IPS-18c (cell line): ENCODE measurements at regions not wholly inside any gene's neighbourhood (a gene's known extent, or its start where the extent isn't known, plus 50 kb on each side); places are given as distances from the start of the nearest gene placed in this dataset.

Source experiments
- H3K4me3 ChIP-seq: 2 replicates; pipeline ENCODE4 v1.7.0; 2013; ENCODE audit warnings: low read depth, mild to moderate bottlenecking, low read length, moderate library complexity; ENCODE audit not compliant: insufficient read depth
- H3K9me3 ChIP-seq: one replicate; pipeline ENCODE4 v1.6.1; 2013; ENCODE audit warnings: mild to moderate bottlenecking, low read length, moderate library complexity; ENCODE audit not compliant: control insufficient read depth, insufficient read depth

DNA sequence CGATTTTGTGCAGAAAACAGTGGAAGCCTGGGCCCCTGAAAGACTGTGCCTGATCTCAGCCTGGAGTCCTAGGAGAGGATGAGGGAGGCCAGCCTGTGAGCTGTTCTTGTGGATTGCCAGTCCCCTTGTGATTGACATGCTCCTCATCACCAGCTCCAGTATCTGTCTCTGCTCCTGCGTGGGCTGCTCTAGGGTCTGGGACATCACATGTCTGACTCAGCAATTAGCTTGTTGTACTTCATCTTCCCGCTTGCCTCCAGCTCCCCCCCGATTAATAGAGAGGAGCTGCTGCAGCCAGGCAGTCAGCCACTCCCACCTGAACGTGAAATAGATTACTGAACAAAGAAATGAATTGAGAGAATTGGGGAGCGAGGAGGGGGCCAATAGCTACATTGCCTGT lies 99.6 kb upstream of the TBX20 start:
- peaks cover 2% of the 10 kb centered on the region for H3K9me3 ChIP-seq
- no peak overlapping the region for H3K4me3 ChIP-seq

DNA sequence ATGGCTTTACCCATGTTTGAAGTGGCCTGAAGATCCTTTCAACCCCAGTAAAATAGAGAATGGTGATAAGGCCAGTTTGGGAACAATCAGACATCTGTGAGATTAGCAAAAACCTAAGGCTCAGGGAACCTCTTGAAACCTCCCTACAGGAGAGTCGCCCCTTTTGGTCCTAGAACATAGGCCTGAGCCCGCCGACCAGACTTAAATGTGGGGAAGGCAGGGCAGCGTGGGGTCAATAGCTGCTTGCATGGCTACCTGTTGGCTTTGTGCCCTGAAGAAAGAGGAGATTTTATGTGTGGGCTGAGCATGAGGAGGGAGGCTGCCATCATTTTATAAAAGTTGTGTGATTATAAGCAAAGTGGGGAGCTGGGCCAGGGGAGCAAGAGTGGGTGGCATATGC lies 97.6 kb upstream of the TBX20 start:
- Histone ChIP-seq H3K4me3 (no peak overlapping the region), H3K9me3 (peaks cover 2% of the 10 kb centered on the region)

DNA sequence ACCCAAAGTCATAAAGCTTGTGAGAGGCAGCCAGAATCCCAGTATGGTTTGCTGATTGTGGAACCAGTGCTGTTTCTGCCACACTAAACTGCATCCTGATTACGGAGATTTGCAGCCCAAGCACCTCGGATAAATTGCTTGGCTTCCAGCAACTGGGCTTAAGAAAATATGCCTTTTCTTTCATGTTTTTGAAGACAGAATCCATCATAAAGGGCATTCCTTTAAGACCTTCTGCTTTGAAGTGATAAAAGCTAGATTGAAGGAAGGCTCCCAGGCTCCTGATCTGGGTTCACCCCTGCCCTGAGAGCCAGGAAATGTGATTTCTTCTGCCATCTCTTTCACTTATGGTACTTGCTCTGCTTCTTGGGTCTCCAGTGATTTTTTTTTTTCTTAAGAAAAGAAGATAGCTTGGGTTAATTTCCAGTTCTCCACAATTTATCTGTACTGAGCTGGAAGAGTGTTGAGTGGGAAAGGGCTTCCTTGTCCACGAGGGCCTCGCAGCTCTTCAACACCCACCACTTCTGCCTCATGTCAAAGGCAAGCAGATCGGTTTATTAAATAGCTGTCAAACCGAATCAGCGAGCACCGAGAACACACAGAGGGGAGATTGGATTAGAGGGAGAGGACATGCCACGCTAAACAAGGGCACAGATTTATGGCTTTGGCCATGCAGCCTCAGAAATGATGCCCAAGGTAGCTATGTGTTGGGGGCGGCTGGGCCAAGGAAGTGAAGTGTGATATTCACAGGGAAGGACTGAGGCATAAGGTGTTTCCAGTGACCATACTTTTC lies 94.9 kb upstream of the TBX20 start:
- no peak overlapping the region for H3K4me3 ChIP-seq
- H3K9me3 ChIP-seq, result peaks cover 2% of the 10 kb centered on the region

DNA sequence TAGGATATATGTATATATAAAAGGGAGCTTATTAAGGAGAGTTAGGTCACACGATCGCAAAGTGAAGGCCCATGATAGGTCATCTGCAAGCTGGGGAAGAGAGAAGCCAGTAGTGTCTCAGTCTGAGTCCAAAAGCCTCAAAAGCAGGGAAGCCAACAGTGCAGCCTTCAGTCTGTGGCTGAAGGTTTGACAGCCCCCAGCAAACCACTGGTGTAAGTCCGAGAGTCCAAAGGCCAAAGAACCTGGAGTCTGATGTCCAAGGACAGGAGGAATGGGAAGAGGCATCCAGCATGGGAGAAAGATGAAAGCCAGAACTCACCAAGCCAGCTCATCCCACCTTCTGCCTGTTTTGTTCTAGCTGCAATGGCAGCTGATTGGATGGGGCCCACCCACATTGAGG lies 88.9 kb upstream of the TBX20 start:
- Histone ChIP-seq H3K9me3 (no peaks in the 10 kb centered on the region), H3K4me3 (no peak overlapping the region)

DNA sequence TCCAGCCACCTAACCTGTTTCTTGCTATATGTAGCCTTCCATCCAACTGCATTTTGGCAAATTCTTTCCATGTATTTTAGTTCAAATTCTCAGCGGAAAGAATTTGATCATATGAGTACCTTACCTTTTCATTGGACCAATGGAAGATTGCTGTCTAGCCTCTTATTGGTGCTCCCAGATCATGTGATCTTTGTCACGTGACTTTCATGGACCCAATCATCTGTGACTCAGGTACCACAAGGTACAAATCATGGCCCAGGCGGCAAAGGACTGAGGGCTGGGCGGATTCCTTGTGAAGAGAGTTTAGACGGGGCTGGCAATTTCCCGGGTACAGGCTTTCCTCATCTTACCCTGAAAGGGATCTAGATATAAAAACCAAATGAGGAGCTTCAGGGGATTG lies 85.9 kb upstream of the TBX20 start:
- Histone ChIP-seq H3K4me3 (no peak overlapping the region), H3K9me3 (no peaks in the 10 kb centered on the region)

DNA sequence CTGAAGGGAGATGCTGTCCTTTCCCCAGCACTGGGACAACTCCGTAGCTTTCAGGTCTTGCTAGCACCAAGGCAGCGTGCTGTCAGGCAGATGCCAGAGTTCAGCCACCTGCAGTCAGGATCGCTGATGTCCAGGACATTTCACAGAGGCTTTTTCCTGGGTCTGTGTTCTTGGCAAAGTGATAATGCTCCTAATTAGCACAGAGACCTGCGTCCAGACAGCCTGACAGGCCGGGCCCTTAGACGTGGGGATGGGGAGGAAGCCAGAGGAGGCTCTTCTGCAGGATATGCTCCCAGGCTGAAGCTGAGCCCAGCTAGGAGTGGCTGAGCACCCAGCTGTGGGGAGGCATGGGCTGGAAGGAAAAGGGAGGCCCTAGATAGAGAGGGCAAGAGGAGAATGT lies 82.5 kb upstream of the TBX20 start:
- no peak overlapping the region for H3K4me3 ChIP-seq
- H3K9me3 ChIP-seq, result peaks cover 2% of the 10 kb centered on the region

DNA sequence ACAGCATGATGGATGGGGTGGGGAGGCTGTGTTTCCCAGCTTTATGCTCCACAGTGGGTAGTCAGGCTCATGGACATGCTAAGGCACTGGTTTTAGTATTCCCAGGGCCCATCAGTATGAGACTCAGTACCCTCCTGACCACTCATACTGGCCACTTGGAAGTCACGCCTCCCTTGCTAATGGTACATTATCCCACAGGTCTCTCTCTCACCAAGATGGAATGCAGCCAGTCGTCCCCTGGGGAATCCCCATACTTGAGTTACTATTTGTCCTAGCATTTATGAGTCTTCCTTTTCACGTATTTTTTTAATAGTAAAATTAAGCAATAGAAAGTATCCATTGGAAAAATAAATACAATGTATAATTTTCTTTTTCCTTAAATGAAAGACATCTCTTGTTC lies 80.6 kb upstream of the TBX20 start:
- no peak overlapping the region for H3K4me3 ChIP-seq
- H3K9me3 ChIP-seq, result peaks cover 5% of the 10 kb centered on the region

DNA sequence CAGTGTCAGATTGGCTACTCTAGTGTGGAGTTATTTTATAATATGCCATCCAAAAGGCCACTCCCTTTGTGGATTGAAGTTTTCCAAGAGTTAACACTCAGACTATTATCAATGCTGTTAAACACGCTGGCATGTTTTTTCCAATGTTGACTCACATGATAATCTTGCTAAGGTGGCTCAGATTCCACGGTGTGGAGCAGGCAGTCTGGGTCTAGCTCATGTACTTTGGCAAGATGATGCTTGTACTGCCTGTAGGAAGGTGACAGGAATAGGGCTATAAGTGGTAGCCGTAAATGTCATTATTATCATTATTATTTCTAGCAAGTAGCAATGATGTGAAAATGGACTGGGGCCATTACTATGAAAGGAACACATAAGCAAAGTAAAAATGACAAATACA lies 79.4 kb upstream of the TBX20 start:
- H3K4me3 ChIP-seq, result no peak overlapping the region
- H3K9me3 ChIP-seq, result peaks cover 5% of the 10 kb centered on the region

DNA sequence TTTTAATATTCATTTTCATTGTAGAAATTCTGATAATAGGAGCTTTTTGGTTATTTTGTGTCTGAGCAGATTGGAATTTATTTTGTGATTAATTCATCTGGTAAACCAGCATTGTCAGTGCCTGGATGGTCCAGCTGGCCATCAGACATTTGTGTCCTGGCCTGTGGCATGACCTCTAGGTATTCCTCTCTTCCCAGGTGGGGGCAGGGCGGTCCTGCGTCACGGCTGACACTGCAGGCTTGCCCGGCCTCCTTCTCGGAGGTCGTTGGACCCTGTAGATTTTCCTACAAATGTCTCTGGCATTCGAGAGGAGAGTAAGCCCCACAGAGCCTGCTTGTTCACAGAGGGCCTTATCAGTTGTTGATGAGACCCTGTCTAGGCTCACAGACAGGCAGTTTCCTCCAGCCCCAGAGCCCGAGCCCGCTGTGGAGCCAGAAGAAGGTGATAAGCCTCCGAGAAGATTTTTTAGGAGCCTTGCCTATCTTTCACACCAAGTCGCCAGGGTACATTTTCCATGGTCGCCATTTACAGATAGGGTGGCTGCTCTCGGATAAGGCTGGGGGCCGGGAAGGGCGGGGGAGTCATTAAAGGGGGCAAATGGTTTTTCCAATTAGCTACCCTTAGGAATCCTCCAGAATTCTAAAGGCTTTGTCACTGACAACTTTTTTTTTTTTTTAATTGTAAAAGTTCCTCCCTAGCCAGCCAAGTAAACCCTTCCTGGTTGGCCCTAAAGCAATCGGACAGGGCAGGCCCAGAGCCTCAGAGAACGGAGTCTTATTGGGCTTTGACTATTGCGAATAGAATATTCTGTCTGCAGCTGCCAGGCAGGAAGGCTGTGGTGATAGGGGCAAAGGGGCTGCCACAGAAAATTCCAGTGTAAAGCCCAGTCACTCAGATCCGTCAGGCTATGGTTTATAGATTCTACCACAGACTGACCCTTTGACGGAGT lies 78.1 kb upstream of the TBX20 start:
- Histone ChIP-seq H3K4me3 (no peak overlapping the region), H3K9me3 (peaks cover 5% of the 10 kb centered on the region)

DNA sequence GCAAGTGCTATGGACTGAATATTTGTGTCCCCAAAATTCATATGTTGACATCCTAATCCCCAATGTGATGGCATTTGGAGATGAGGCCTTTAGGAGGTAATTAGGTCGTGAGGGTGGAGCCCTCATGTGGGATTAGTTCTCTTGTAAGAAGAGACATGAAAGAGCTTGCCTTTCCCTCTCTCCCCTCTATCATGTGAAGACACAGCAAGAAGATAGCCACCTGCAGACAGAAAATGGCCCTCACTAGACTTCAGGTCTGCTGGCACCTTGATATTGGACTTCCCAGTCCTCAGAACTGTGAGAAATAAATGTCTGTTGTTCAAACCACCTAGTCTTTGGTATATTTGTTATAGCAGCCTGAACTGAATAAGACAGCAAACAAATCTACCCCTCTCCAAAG lies 75.1 kb upstream of the TBX20 start:
- peaks cover 5% of the 10 kb centered on the region for H3K9me3 ChIP-seq
- H3K4me3 ChIP-seq, result no peak overlapping the region

DNA sequence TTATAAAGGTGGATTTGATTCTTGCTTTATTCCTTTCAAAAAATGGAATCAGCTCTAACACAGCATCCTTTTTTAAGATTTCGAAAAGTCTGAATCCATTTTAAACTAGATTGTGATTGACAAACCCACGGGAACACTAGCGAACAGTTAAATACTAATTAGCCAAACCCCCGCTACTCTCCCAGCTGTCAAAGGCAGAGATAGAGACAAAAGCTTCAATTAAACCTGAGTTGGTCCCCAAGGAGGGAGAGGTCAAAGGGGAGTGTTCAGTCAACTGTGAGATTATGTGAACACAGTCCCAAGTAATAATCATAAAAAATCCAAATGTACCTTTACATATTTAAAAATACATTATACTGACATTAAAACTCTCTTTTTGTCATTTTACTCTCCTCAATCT lies 65.7 kb upstream of the TBX20 start:
- Histone ChIP-seq H3K4me3 (no peak overlapping the region), H3K9me3 (peaks cover 2% of the 10 kb centered on the region)

DNA sequence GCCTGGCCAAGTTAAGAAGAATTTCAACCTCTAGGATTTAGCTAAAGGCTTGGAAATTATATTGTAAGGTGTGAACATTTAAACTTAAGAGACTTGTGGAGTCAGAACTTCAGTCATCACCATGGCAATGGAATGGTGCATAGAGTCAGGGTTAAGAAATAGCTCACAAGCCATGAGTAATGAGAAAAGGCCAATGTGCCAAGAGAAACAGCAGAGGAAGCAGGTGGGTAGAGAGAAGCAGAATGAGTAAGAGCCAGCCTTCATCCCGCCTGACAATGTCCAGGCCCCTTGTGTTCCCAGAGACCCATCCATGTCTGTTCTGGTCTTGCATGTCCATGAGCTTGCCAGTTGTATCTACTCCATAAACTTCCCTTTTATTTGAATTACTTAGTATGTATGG lies 62.6 kb upstream of the TBX20 start:
- H3K4me3 ChIP-seq, result no peak overlapping the region
- peaks cover 2% of the 10 kb centered on the region for H3K9me3 ChIP-seq

DNA sequence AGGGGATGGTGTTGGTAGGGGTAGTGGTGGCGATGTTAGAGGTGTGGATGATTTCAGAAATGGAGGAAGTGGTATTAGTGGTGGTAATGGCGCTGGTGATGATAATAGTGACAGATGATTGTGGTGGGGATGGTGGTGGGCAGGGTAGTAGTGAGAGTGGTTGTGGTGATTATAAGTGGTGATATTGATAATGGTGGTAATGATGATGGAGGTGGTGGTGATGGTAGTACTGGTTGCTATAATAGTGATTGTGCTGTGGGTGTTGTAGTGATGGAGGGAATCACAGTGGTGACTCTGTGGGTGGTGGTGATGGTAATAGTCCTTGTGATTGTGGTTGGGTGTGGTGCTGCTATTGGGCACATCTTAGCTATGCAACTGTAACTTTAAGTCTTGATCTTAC lies 61.6 kb upstream of the TBX20 start:
- no peak overlapping the region for H3K4me3 ChIP-seq
- H3K9me3 ChIP-seq, result peaks cover 2% of the 10 kb centered on the region

DNA sequence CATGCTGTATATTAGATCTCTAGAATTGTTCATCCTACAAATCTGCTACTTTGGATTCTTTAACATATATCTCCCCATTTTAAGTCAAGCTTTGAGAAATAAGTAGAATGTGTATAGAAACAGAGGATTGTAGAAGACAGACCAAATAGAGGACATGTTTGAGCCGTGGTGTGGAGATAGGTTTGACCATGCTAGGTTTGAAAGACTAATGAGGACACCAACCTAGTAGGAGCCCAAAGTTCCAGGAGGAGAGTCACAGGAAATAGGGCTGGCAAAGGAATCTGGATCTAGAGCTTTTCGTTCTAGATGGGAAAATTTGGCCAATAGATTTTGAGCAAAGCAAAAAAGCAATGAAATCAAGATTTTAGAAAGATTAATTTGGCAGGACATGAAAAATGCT lies 60.5 kb upstream of the TBX20 start:
- Histone ChIP-seq H3K4me3 (no peak overlapping the region), H3K9me3 (peaks cover 2% of the 10 kb centered on the region)

DNA sequence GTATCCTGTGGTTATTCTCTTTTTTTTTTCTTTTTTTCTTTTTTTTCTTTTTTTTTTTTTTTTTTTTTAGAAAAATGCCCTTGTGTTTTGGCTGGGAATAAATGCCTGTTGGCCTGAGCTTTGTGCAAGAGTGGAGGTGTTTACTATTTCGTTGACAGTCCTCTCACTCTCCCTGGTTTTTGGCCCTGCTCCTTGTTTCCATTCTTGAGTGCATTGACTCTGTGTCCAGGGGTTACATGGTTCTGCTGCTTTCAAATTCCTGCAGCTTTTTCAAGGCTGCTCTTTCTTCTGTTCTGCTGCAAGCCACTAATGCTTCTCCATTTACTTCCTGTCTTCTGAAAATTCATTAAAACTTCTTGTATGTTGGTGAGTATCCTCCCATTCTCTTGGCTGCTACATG lies 59.7 kb upstream of the TBX20 start:
- Histone ChIP-seq H3K4me3 (no peak overlapping the region), H3K9me3 (peaks cover 2% of the 10 kb centered on the region)
